CD14-positive monocyte (primary cell): ENCODE measurements at regions not wholly inside any gene's neighbourhood (a gene's known extent, or its start where the extent isn't known, plus 50 kb on each side); places are given as distances from the start of the nearest gene placed in this dataset.

Experiments used
- DNase-seq, 3 donors: peaks; one replicate each; pipeline ENCODE4 v3.0.0-alpha.2; 2011 to 2022
- H2AFZ ChIP-seq: 2 replicates; pipeline ENCODE4 v1.6.0; 2012; ENCODE audit warnings: mild to moderate bottlenecking, low read depth, low read length, inconsistent platforms; ENCODE audit not compliant: insufficient read depth, poor library complexity, severe bottlenecking
- H3K27ac ChIP-seq, 2 donors: 1 replicate in 1 of 2; 2 replicates in 1 of 2; pipeline ENCODE4 v1.5.1; 2012 to 2013; ENCODE audit warnings: low read length in 2 of 2, control low read depth in 1 of 2, inconsistent platforms in 1 of 2, low read depth in 1 of 2, mild to moderate bottlenecking in 1 of 2
- H3K27me3 ChIP-seq, 2 donors: one replicate each; pipeline versions ENCODE4 v1.6.0 to v1.6.1; 2011 to 2013; ENCODE audit warnings: low read length in 2 of 2; ENCODE audit not compliant: control insufficient read depth in 2 of 2, insufficient read depth in 2 of 2
- H3K36me3 ChIP-seq, 2 donors: replicated peaks in 1 of 2; 1 replicate in 1 of 2; 2 replicates in 1 of 2; pipeline versions ENCODE4 v1.5.1 to v1.6.1; 2012 to 2013; ENCODE audit warnings: low read length in 2 of 2, control low read depth in 1 of 2, inconsistent platforms in 1 of 2, mild to moderate bottlenecking in 1 of 2; ENCODE audit not compliant: insufficient read depth in 2 of 2, control insufficient read depth in 1 of 2
- H3K4me1 ChIP-seq, 2 donors: 1 replicate in 1 of 2; 2 replicates in 1 of 2; pipeline versions ENCODE4 v1.5.1 to v1.6.1; 2012 to 2013; ENCODE audit warnings: low read length in 2 of 2, control low read depth in 1 of 2, inconsistent platforms in 1 of 2, mild to moderate bottlenecking in 1 of 2, moderate library complexity in 1 of 2; ENCODE audit not compliant: insufficient read depth in 2 of 2, control insufficient read depth in 1 of 2
- H3K4me2 ChIP-seq: replicated peaks from 2 replicates; pipeline ENCODE3; 2012; ENCODE audit warnings: low read length, moderate library complexity, mild to moderate bottlenecking; ENCODE audit not compliant: poor library complexity, severe bottlenecking; ENCODE audit errors: extremely low read depth
- H3K4me3 ChIP-seq, 3 experiments: fragments of 200-600 bp in 1 of 3; sonication (generic) in 1 of 3; replicated peaks in 1 of 3; 1 replicate in 2 of 3; 2 replicates in 1 of 3; pipeline ENCODE4 v1.5.1; 2011 to 2013; ENCODE audit warnings: low read length in 3 of 3, mild to moderate bottlenecking in 3 of 3, control low read depth in 2 of 3, low read depth in 2 of 3, inconsistent platforms in 1 of 3, moderate library complexity in 1 of 3
- H3K79me2 ChIP-seq: 2 replicates; pipeline ENCODE4 v1.6.0; 2012; ENCODE audit warnings: mild to moderate bottlenecking, control low read depth, inconsistent platforms, low read length, moderate library complexity; ENCODE audit not compliant: insufficient read depth
- H3K9ac ChIP-seq: 2 replicates; pipeline ENCODE4 v1.6.0; 2017; ENCODE audit warnings: low read length, mild to moderate bottlenecking; ENCODE audit not compliant: insufficient read depth, poor library complexity, severe bottlenecking
- H3K9me3 ChIP-seq, 2 donors: replicated peaks in 1 of 2; 1 replicate in 1 of 2; 2 replicates in 1 of 2; pipeline versions ENCODE4 v1.5.1 to v1.6.1; 2012 to 2013; ENCODE audit warnings: low read length in 2 of 2, control low read depth in 1 of 2; ENCODE audit not compliant: control insufficient read depth in 1 of 2, insufficient read depth in 1 of 2
- H4K20me1 ChIP-seq: 2 replicates; pipeline ENCODE4 v1.6.0; 2012; ENCODE audit warnings: mild to moderate bottlenecking, low read length, control low read depth, moderate library complexity; ENCODE audit not compliant: insufficient read depth
- H3K27ac Mint-ChIP-seq, 7 donors: one replicate each; pipeline ENCODE4 v1.8.0; 2020; ENCODE audit warnings: mild to moderate bottlenecking in 7 of 7, mixed read lengths in 7 of 7, moderate library complexity in 6 of 7, inconsistent platforms in 2 of 7
- H3K27me3 Mint-ChIP-seq, 3 donors: one replicate each; pipeline ENCODE4 v1.8.0; 2021 to 2022; ENCODE audit warnings: low read depth in 3 of 3, mild to moderate bottlenecking in 3 of 3, mixed read lengths in 3 of 3, moderate library complexity in 3 of 3, inconsistent platforms in 1 of 3
- H3K36me3 Mint-ChIP-seq, 2 donors: one replicate each; pipeline ENCODE4 v1.8.0; 2020; ENCODE audit warnings: mixed read lengths in 2 of 2, inconsistent platforms in 1 of 2, mild to moderate bottlenecking in 1 of 2
- H3K4me1 Mint-ChIP-seq: one replicate; pipeline ENCODE4 v1.8.0; 2020; ENCODE audit warnings: mild to moderate bottlenecking, mixed read lengths
- H3K4me3 Mint-ChIP-seq, 2 donors: one replicate each; pipeline ENCODE4 v1.8.0; 2020; ENCODE audit warnings: mild to moderate bottlenecking in 2 of 2, mixed read lengths in 2 of 2, moderate library complexity in 1 of 2
- H3K9me3 Mint-ChIP-seq, 7 donors: one replicate each; pipeline ENCODE4 v1.8.0; 2020 to 2022; ENCODE audit warnings: mixed read lengths in 7 of 7, mild to moderate bottlenecking in 6 of 7, moderate library complexity in 6 of 7, inconsistent platforms in 2 of 7
- WGBS: methylation state at CpG from one replicate; pipeline ENCODE4 v1.1.5; 2013; ENCODE audit warnings: missing lambda C conversion rate; ENCODE audit not compliant: insufficient coverage; 5-methylcytosine and 5-hydroxymethylcytosine counted together
- intact Hi-C, 2 donors: fragments of 100-400 bp; cut with micrococcal nuclease; formaldehyde crosslinking; loops; one replicate each; pipeline versions ENCODE4 v1.15.0 to v1.15.1; 2023
- TF ChIP-seq, protein P1 (sequence below): fragments of 200-600 bp; IDR thresholded peaks from one replicate; pipeline ENCODE4 v1.8.0; 2022; ENCODE audit warnings: antibody characterized with exemption, mild to moderate bottlenecking

DNA sequence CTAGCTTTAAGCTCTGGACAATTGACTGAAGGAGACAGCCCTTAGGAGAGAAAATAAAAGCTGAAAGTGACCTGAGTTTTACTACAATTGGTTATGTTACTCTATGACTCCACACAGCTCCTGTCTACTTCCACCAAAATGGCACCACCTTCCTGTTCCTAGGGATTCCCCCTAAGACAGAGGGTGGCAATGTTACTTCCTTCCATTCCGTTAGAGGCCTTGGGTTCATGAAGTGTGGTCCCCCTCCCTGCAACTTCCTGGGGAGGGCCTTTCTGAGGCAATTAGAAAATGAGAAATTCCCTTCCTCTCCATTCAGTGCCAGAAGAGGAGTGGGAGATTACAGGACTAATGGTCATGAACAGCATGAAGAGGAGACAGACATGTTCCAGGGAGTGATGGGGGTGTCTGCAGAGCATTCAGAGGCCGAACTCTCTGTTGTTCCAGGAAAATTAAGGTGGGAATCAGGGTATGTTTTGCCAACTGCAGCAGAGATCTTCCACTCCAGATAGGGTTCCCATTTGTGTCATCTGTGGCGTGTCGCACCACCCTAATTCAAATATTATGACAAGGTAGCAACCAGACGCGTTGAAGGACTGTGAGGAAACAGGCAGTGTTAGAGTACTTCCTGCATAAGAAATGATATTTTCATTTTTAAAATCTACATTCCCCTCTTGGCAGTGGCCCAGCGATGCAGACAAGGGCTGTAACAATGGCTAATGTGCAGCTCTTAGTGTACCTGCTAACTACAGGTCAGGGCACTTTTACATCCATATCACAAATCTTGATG lies 53.1 kb upstream of the TRIM67 start:
- no peak overlapping the region for H3K27ac ChIP-seq
- no peaks in the 10 kb centered on the region for H3K36me3 ChIP-seq
- H3K9me3 ChIP-seq, result no peaks in the 10 kb centered on the region
- no peaks in the 10 kb centered on the region for H4K20me1 ChIP-seq
- 0% methylated on average over 1 of the region's 7 CpGs for WGBS
- peaks cover 8 to 12% of the 10 kb centered on the region in 2 donors for H3K4me1 ChIP-seq
- H3K27me3 ChIP-seq, result no peaks in the 10 kb centered on the region
- no peaks in the 10 kb centered on the region for H3K36me3 Mint-ChIP-seq
- TF ChIP-seq, protein P1, sequence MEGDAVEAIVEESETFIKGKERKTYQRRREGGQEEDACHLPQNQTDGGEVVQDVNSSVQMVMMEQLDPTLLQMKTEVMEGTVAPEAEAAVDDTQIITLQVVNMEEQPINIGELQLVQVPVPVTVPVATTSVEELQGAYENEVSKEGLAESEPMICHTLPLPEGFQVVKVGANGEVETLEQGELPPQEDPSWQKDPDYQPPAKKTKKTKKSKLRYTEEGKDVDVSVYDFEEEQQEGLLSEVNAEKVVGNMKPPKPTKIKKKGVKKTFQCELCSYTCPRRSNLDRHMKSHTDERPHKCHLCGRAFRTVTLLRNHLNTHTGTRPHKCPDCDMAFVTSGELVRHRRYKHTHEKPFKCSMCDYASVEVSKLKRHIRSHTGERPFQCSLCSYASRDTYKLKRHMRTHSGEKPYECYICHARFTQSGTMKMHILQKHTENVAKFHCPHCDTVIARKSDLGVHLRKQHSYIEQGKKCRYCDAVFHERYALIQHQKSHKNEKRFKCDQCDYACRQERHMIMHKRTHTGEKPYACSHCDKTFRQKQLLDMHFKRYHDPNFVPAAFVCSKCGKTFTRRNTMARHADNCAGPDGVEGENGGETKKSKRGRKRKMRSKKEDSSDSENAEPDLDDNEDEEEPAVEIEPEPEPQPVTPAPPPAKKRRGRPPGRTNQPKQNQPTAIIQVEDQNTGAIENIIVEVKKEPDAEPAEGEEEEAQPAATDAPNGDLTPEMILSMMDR, result no peak
- no peaks in the 10 kb centered on the region for H3K79me2 ChIP-seq
- H3K9ac ChIP-seq, result no peak overlapping the region
- H3K4me2 ChIP-seq, result peak overlapping the region; percentile 12
- H3K27ac Mint-ChIP-seq, result peak overlapping the region in 1 of 7 donors; percentile 28
- intact Hi-C loops, result no loop called here
- peaks cover 1 to 31% (median 7%) of the 10 kb centered on the region in 3 donors for H3K27me3 Mint-ChIP-seq
- H3K4me1 Mint-ChIP-seq, result peaks cover 4% of the 10 kb centered on the region
- peaks cover 0 to 10% (median 3%) of the 10 kb centered on the region in 7 donors for H3K9me3 Mint-ChIP-seq
- peak overlapping the region in 1 of 2 donors; percentile 12 for H3K4me3 Mint-ChIP-seq
- H3K4me3 ChIP-seq, result no peak overlapping the region
- DNase-seq, result peak in 2 of 3 donors; percentile 4 to 48
- peak overlapping the region; percentile 9 for H2AFZ ChIP-seq

DNA sequence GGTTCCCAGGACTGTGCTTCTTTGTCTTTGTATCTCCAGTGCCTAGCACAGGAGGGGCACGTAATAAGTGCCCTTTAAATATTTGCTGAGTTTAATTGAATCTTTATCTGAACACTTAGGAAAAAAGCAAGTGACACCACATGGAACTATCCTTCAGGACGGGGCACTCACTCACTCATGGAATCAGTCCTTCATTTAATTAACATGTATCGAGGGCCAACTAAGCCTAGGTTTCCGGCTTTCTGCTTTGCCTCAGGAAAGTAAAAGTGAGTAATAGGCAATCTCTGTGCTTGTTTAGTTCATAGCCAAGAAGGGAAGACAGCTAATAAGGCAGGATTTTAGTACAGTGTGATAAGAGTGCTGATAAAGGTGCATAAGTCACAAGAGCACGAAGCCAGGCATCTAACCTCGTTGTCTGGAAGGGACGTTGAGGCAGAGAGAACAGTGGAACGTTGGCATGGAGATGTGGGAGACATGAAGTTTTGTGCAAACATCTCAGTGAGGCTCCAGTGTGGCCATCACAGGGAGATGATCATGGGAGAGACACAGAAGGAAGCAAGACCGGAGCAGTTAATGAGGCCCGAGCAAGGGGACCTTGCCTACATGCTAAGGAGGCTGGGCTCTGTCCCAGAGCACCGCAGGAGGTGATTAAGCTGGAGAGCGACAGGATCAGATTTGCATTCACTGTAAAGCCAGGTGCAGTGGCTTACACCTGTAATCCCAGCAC lies 54.1 kb upstream of the TRIM67 start:
- H3K4me1 ChIP-seq, result peaks cover 8 to 12% of the 10 kb centered on the region in 2 donors
- H3K27me3 Mint-ChIP-seq, result peaks cover 1 to 29% (median 13%) of the 10 kb centered on the region in 3 donors
- H2AFZ ChIP-seq, result no peak overlapping the region
- no peaks in the 10 kb centered on the region for H3K27me3 ChIP-seq
- H3K27ac ChIP-seq, result no peak overlapping the region
- peaks cover 4% of the 10 kb centered on the region for H3K4me1 Mint-ChIP-seq
- H3K4me2 ChIP-seq, result no peak overlapping the region
- no peak overlapping the region for H3K4me3 Mint-ChIP-seq
- no peak overlapping the region for H3K9ac ChIP-seq
- TF ChIP-seq, protein P1, result no peak
- no peak overlapping the region for H3K27ac Mint-ChIP-seq
- no peaks in the 10 kb centered on the region for H3K79me2 ChIP-seq
- DNase-seq, result no peak
- H4K20me1 ChIP-seq, result no peaks in the 10 kb centered on the region
- no peaks in the 10 kb centered on the region for H3K9me3 ChIP-seq
- H3K36me3 ChIP-seq, result no peaks in the 10 kb centered on the region
- no peak overlapping the region for H3K4me3 ChIP-seq
- peaks cover 0 to 10% (median 3%) of the 10 kb centered on the region in 7 donors for H3K9me3 Mint-ChIP-seq
- H3K36me3 Mint-ChIP-seq, result no peaks in the 10 kb centered on the region
- 82% methylated on average over 10 of the region's 12 CpGs for WGBS
- intact Hi-C loops, result no loop called here
